Gastroesophageal sphincter (tissue), 3 donors: ENCODE measurements at regions not wholly inside any gene's neighbourhood (a gene's known extent, or its start where the extent isn't known, plus 50 kb on each side); places are given as distances from the start of the nearest gene placed in this dataset.

Source experiments
- CTCF ChIP-seq, 4 experiments: fragments of 200-600 bp in 2 of 4; fragments of 450-650 bp in 2 of 4; sonication (generic) in 1 of 4; IDR thresholded peaks; one replicate each; pipeline ENCODE4 v1.5.1; 2017 to 2019; ENCODE audit warnings: antibody characterized with exemption in 4 of 4, mild to moderate bottlenecking in 2 of 4, moderate library complexity in 2 of 4
- POLR2A ChIP-seq, 2 donors: fragments of 450-650 bp; IDR thresholded peaks; one replicate each; pipeline ENCODE4 v1.6.1; 2017; ENCODE audit warnings: antibody characterized with exemption in 2 of 2, mild to moderate bottlenecking in 2 of 2, moderate library complexity in 1 of 2

- no peak for TF ChIP-seq CTCF (IDR thresholded peaks at IDR 0.05)
- no peak for TF ChIP-seq POLR2A (IDR thresholded peaks at IDR 0.05)
These were observed 322.0 kb downstream of the RND3 start for GRCh38 chr2:150165442-150165841.
